ENCODE measurements at regions not wholly inside any gene's neighbourhood (a gene's known extent, or its start where the extent isn't known, plus 50 kb on each side); places are given as distances from the start of the nearest gene placed in this dataset.
A peak's percentile ranks its signal among the peaks of the same experiment; 100 is the strongest.
"Not testable (repeated sequence)": the region's sequence is repeated elsewhere in the genome, so short reads cannot be mapped to it uniquely, and the experiment has no call there.

- DNase-seq (ENCODE audit: low read depth): no peak
Measured at GRCh38 chr11:130551388-130551787, 102.9 kb downstream of the ADAMTS15 start.

GRCh38 chr11:130553306-130553705 is 104.9 kb downstream of the ADAMTS15 start:
- DNase-seq (ENCODE audit: low read depth): no peak

- DNase-seq (ENCODE audit: low read depth): no peak
Measured at GRCh38 chr11:130554241-130555055, 106.0 kb downstream of the ADAMTS15 start.

GRCh38 chr11:130555251-130555841 is 106.9 kb downstream of the ADAMTS15 start:
- DNase-seq (ENCODE audit: low read depth): no peak

- DNase-seq (ENCODE audit: low read depth): no peak
Measured at GRCh38 chr11:130560000-130560780, 111.7 kb downstream of the ADAMTS15 start.

GRCh38 chr11:130560781-130561109 is 112.3 kb downstream of the ADAMTS15 start:
- DNase-seq (ENCODE audit: low read depth): no peak

- peak; percentile 69 for DNase-seq (ENCODE audit: low read depth)
Measured at GRCh38 chr11:130561441-130561881, 113.0 kb downstream of the ADAMTS15 start.

GRCh38 chr11:130562549-130562948 is 114.1 kb downstream of the ADAMTS15 start:
- no peak for DNase-seq (ENCODE audit: low read depth)

GRCh38 chr11:130566360-130566759 is 117.9 kb downstream of the ADAMTS15 start:
- not testable (repeated sequence) for DNase-seq (ENCODE audit: low read depth)

- DNase-seq (ENCODE audit: low read depth): no peak
Measured at GRCh38 chr11:130571519-130571918, 123.1 kb downstream of the ADAMTS15 start.

GRCh38 chr11:130571947-130572584 is 123.6 kb downstream of the ADAMTS15 start:
- no peak for DNase-seq (ENCODE audit: low read depth)

GRCh38 chr11:130573767-130574166 is 125.3 kb downstream of the ADAMTS15 start:
- no peak for DNase-seq (ENCODE audit: low read depth)

GRCh38 chr11:130574740-130575139 is 126.3 kb downstream of the ADAMTS15 start:
- DNase-seq (ENCODE audit: low read depth): no peak

GRCh38 chr11:130576146-130576545 is 127.7 kb downstream of the ADAMTS15 start:
- DNase-seq (ENCODE audit: low read depth): no peak

GRCh38 chr11:130578738-130579368 is 130.4 kb downstream of the ADAMTS15 start:
- DNase-seq (ENCODE audit: low read depth): no peak

- no peak for DNase-seq (ENCODE audit: low read depth)
Measured at GRCh38 chr11:130580372-130580771, 131.9 kb downstream of the ADAMTS15 start.

- DNase-seq (ENCODE audit: low read depth): no peak
Measured at GRCh38 chr11:130580891-130581492, 132.5 kb downstream of the ADAMTS15 start.

- DNase-seq (ENCODE audit: low read depth): no peak
Measured at GRCh38 chr11:130581646-130582045, 133.2 kb downstream of the ADAMTS15 start.

- no peak for DNase-seq (ENCODE audit: low read depth)
Measured at GRCh38 chr11:130582176-130582575, 133.7 kb downstream of the ADAMTS15 start.

- no peak for DNase-seq (ENCODE audit: low read depth)
Measured at GRCh38 chr11:130582981-130583380, 134.5 kb downstream of the ADAMTS15 start.

- no peak for DNase-seq (ENCODE audit: low read depth)
Measured at GRCh38 chr11:130583801-130584211, 135.4 kb downstream of the ADAMTS15 start.
